GM12873 (cell line): ENCODE measurements at regions not wholly inside any gene's neighbourhood (a gene's known extent, or its start where the extent isn't known, plus 50 kb on each side); places are given as distances from the start of the nearest gene placed in this dataset.

Experiments
- CTCF ChIP-seq: IDR thresholded peaks from 2 replicates; pipeline ENCODE4 v1.5.1; 2012; ENCODE audit warnings: low read depth, mild to moderate bottlenecking, moderate library complexity, low read length, control low read depth; ENCODE audit not compliant: insufficient read depth; ENCODE audit errors: missing control alignments

- no peak for TF ChIP-seq CTCF
Observed at GRCh38 chr13:95437561-95437960, 115.0 kb upstream of the CLDN10 start.

- TF ChIP-seq CTCF = no peak
Observed at GRCh38 chr13:95438297-95438696, 114.2 kb upstream of the CLDN10 start.

- no peak for TF ChIP-seq CTCF
Observed at GRCh38 chr13:95440441-95441088, 112.0 kb upstream of the CLDN10 start.

- no peak for TF ChIP-seq CTCF
Observed at GRCh38 chr13:95441326-95441725, 111.2 kb upstream of the CLDN10 start.

- TF ChIP-seq CTCF = no peak
Observed at GRCh38 chr13:95444006-95444730, 108.4 kb upstream of the CLDN10 start.

- no peak for TF ChIP-seq CTCF
Observed at GRCh38 chr13:95445131-95445530, 107.4 kb upstream of the CLDN10 start.

- TF ChIP-seq CTCF = no peak
Observed at GRCh38 chr13:95447814-95448213, 104.7 kb upstream of the CLDN10 start.
